DOHH2 (cell line): ENCODE measurements at regions not wholly inside any gene's neighbourhood (a gene's known extent, or its start where the extent isn't known, plus 50 kb on each side); places are given as distances from the start of the nearest gene placed in this dataset.

Experiments
- EZH2phosphoT487 ChIP-seq: fragments of 200-600 bp; sonication (generic); IDR thresholded peaks from 2 replicates; pipeline ENCODE4 v1.6.1; 2017; ENCODE audit warnings: borderline replicate concordance, mild to moderate bottlenecking, antibody characterized with exemption, low read length, moderate library complexity, mixed read lengths
- TF ChIP-seq, protein P1 (sequence below): fragments of 200-600 bp; sonication (generic); IDR thresholded peaks from one replicate; pipeline ENCODE4 v1.5.1; 2014; ENCODE audit warnings: antibody characterized with exemption, mild to moderate bottlenecking, low read depth, low read length; ENCODE audit not compliant: poor library complexity, severe bottlenecking

DNA sequence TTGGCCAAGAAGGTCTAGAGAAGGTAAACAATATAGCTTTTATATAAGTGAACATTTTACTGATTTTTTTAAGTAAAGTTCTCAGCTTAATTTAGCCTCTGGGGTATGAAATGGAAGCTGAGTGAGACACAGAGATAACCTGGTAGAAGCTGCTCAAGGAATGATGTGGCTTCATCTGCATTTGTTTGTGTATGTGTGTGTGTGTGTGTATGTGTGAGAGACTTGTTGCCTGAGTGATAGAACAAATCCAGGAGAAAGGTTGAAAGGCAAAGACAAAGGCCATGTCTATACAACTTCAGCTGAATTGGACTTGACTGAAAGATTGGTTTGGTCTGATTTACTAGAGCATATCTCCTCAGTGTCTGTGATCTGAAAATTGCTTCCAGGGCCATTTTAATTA is 63.6 kb downstream of the PCDH7 start:
- TF ChIP-seq, protein P1, sequence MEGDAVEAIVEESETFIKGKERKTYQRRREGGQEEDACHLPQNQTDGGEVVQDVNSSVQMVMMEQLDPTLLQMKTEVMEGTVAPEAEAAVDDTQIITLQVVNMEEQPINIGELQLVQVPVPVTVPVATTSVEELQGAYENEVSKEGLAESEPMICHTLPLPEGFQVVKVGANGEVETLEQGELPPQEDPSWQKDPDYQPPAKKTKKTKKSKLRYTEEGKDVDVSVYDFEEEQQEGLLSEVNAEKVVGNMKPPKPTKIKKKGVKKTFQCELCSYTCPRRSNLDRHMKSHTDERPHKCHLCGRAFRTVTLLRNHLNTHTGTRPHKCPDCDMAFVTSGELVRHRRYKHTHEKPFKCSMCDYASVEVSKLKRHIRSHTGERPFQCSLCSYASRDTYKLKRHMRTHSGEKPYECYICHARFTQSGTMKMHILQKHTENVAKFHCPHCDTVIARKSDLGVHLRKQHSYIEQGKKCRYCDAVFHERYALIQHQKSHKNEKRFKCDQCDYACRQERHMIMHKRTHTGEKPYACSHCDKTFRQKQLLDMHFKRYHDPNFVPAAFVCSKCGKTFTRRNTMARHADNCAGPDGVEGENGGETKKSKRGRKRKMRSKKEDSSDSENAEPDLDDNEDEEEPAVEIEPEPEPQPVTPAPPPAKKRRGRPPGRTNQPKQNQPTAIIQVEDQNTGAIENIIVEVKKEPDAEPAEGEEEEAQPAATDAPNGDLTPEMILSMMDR: no peak
- no peak for TF ChIP-seq EZH2phosphoT487
